SK-N-SH treated with all-trans-retinoic acid at 6 μM for 48 hours (cell line): ENCODE measurements at regions not wholly inside any gene's neighbourhood (a gene's known extent, or its start where the extent isn't known, plus 50 kb on each side); places are given as distances from the start of the nearest gene placed in this dataset.

Source experiments
- ATAC-seq: fragments of 200-7000 bp; cut with Tn5 transposase; 3 replicates; pipeline ENCODE4 v1.9.1; 2020; ENCODE audit warnings: mild to moderate bottlenecking, moderate library complexity
- ARNTL ChIP-seq: fragments of 450-650 bp; formaldehyde crosslinking; IDR thresholded peaks from 2 replicates; pipeline ENCODE4 v1.5.0; 2020; ENCODE audit warnings: low read depth, mild to moderate bottlenecking, moderate library complexity, borderline replicate concordance
- BACH2 ChIP-seq: fragments of 250-450 bp; sonication (Bioruptor Pico); IDR thresholded peaks from 2 replicates; pipeline ENCODE4 v1.9.0; 2021; ENCODE audit warnings: mild to moderate bottlenecking, borderline replicate concordance
- CSDC2 ChIP-seq: fragments of 250-450 bp; sonication (Bioruptor Pico); IDR thresholded peaks from 2 replicates; pipeline ENCODE4 v1.5.0; 2020; ENCODE audit warnings: mild to moderate bottlenecking, moderate library complexity
- CSRNP3 ChIP-seq: fragments of 250-450 bp; sonication (Bioruptor Pico); IDR thresholded peaks from 2 replicates; pipeline ENCODE4 v1.5.1; 2021; ENCODE audit warnings: mild to moderate bottlenecking, moderate library complexity
- ESRRG ChIP-seq: fragments of 250-450 bp; sonication (Bioruptor Pico); IDR thresholded peaks from 2 replicates; pipeline ENCODE4 v1.6.1; 2021; ENCODE audit warnings: mild to moderate bottlenecking
- GLIS3 ChIP-seq: fragments of 250-450 bp; sonication (Bioruptor Pico); IDR thresholded peaks from 2 replicates; pipeline ENCODE4 v1.5.0; 2020; ENCODE audit warnings: mild to moderate bottlenecking, moderate library complexity
- ISL1 ChIP-seq: fragments of 250-450 bp; sonication (Bioruptor Pico); IDR thresholded peaks from 2 replicates; pipeline ENCODE4 v2.1.2; 2022; ENCODE audit warnings: mild to moderate bottlenecking, moderate library complexity
- OSR1 ChIP-seq: fragments of 250-450 bp; sonication (Bioruptor Pico); IDR thresholded peaks from 2 replicates; pipeline ENCODE4 v1.8.0; 2022; ENCODE audit warnings: moderate library complexity, mild to moderate bottlenecking, inconsistent platforms
- PATZ1 ChIP-seq: fragments of 250-450 bp; sonication (Bioruptor Pico); IDR thresholded peaks from 2 replicates; pipeline ENCODE4 v1.8.0; 2020; ENCODE audit warnings: mild to moderate bottlenecking, moderate library complexity, borderline replicate concordance
- POU6F1 ChIP-seq: fragments of 250-450 bp; sonication (Bioruptor Pico); IDR thresholded peaks from 2 replicates; pipeline ENCODE4 v1.8.0; 2021; ENCODE audit warnings: low read depth, mild to moderate bottlenecking, moderate library complexity, borderline replicate concordance
- RARB ChIP-seq: fragments of 250-450 bp; sonication (Bioruptor Pico); IDR thresholded peaks from 2 replicates; pipeline ENCODE4 v1.8.0; 2021; ENCODE audit warnings: mild to moderate bottlenecking, moderate library complexity
- SNAI2 ChIP-seq: fragments of 250-450 bp; sonication (Bioruptor Pico); IDR thresholded peaks from 2 replicates; pipeline ENCODE4 v1.5.0; 2020; ENCODE audit warnings: mild to moderate bottlenecking, moderate library complexity
- TCF4 ChIP-seq: fragments of 250-450 bp; sonication (Bioruptor Pico); IDR thresholded peaks from 2 replicates; pipeline ENCODE4 v1.8.0; 2021; ENCODE audit warnings: mild to moderate bottlenecking, moderate library complexity, borderline replicate concordance
- TOX ChIP-seq: fragments of 250-450 bp; sonication (Bioruptor Pico); IDR thresholded peaks from 2 replicates; pipeline ENCODE4 v1.8.0; 2021; ENCODE audit warnings: mild to moderate bottlenecking, moderate library complexity, borderline replicate concordance
- TSHZ2 ChIP-seq: fragments of 250-450 bp; sonication (Bioruptor Pico); IDR thresholded peaks from 2 replicates; pipeline ENCODE4 v1.5.0; 2020; ENCODE audit warnings: mild to moderate bottlenecking, moderate library complexity
- ZC3H10 ChIP-seq: fragments of 250-450 bp; sonication (Bioruptor Pico); IDR thresholded peaks from 2 replicates; pipeline ENCODE4 v1.5.1; 2021; ENCODE audit warnings: mild to moderate bottlenecking, moderate library complexity
- ZFP3 ChIP-seq: fragments of 250-450 bp; sonication (Bioruptor Pico); IDR thresholded peaks from 2 replicates; pipeline ENCODE4 v1.5.0; 2020; ENCODE audit warnings: mild to moderate bottlenecking, moderate library complexity
- ZFP30 ChIP-seq: fragments of 450-650 bp; formaldehyde crosslinking; IDR thresholded peaks from 2 replicates; pipeline ENCODE4 v1.5.0; 2022; ENCODE audit warnings: mild to moderate bottlenecking, moderate library complexity
- ZNF565 ChIP-seq: fragments of 450-650 bp; formaldehyde crosslinking; conservative IDR thresholded peaks from 2 replicates; pipeline ENCODE4 v1.5.0; 2020; ENCODE audit warnings: low read depth, mild to moderate bottlenecking, moderate library complexity
- ZNF70 ChIP-seq: fragments of 450-650 bp; formaldehyde crosslinking; IDR thresholded peaks from 2 replicates; pipeline ENCODE4 v1.5.0; 2020; ENCODE audit warnings: mild to moderate bottlenecking, moderate library complexity
- ZNF8 ChIP-seq: fragments of 450-650 bp; formaldehyde crosslinking; IDR thresholded peaks from 2 replicates; pipeline ENCODE4 v1.5.0; 2020; ENCODE audit warnings: mild to moderate bottlenecking, moderate library complexity

- ATAC-seq: no peak
- TF ChIP-seq OSR1 (CRISPR knock-in tag): no peak
Observed at GRCh38 chr4:187021436-187022205, 298.0 kb upstream of the FAT1 start.

- ATAC-seq: no peak
Observed at GRCh38 chr4:187027272-187027671, 303.6 kb upstream of the FAT1 start.

GRCh38 chr4:187042251-187042650, 318.6 kb upstream of the FAT1 start:
- no peak for ATAC-seq
- TF ChIP-seq PATZ1 (no peak), ZFP3 (no peak), CSDC2 (CRISPR knock-in tag) (no peak), ZNF8 (CRISPR knock-in tag) (no peak), GLIS3 (no peak), OSR1 (CRISPR knock-in tag) (no peak), CSRNP3 (no peak), BACH2 (CRISPR knock-in tag) (no peak), ZC3H10 (CRISPR knock-in tag) (no peak), ZFP30 (no peak), POU6F1 (CRISPR knock-in tag) (no peak), TSHZ2 (CRISPR knock-in tag) (no peak), ZNF70 (CRISPR knock-in tag) (no peak), ZNF565 (no peak), SNAI2 (CRISPR knock-in tag) (no peak), ESRRG (CRISPR knock-in tag) (no peak)

More at GRCh38 chr4:187027272-187027671, 303.6 kb upstream of the FAT1 start:
- no peak for TF ChIP-seq ZNF70 (CRISPR knock-in tag)
- TF ChIP-seq ZNF8 (CRISPR knock-in tag): no peak
- no peak for TF ChIP-seq SNAI2 (CRISPR knock-in tag)
- TF ChIP-seq ARNTL (CRISPR knock-in tag): no peak
- TF ChIP-seq ZNF565: no peak
- no peak for TF ChIP-seq ISL1 (CRISPR knock-in tag)
- TF ChIP-seq TOX (CRISPR knock-in tag): no peak
- TF ChIP-seq TCF4: no peak
- no peak for TF ChIP-seq ZFP30

GRCh38 chr4:187046471-187046870, 322.8 kb upstream of the FAT1 start:
- no peak for ATAC-seq
- TF ChIP-seq BACH2 (CRISPR knock-in tag) (no peak), ZNF8 (CRISPR knock-in tag) (no peak), RARB (CRISPR knock-in tag) (no peak), ZNF565 (no peak), ARNTL (CRISPR knock-in tag) (no peak), ZNF70 (CRISPR knock-in tag) (no peak), ZFP30 (no peak), PATZ1 (no peak), ISL1 (CRISPR knock-in tag) (no peak), TCF4 (no peak), TSHZ2 (CRISPR knock-in tag) (no peak), OSR1 (CRISPR knock-in tag) (no peak)
